ENCODE measurements at regions not wholly inside any gene's neighbourhood (a gene's known extent, or its start where the extent isn't known, plus 50 kb on each side); places are given as distances from the start of the nearest gene placed in this dataset.

GRCh38 chr11:112785149-112785548 lies 176.1 kb upstream of the NCAM1 start:
- DNase-seq (ENCODE audit: extremely low spot score): no peak
- ChIA-PET CTCF (interaction anchor here (0.5 to 1.4 kb wide), 2 partner anchors 144 to 197 kb away, joined by 4 read pairs; no protein-coding TSS in a partner anchor), POLR2A (no interaction called here)
- TF ChIP-seq CTBP1 (IDR thresholded peaks at IDR 0.05; ENCODE audit: borderline replicate concordance) (no peak), SP1 (IDR thresholded peaks at IDR 0.05) (no peak), TARDBP (IDR thresholded peaks at IDR 0.05) (no peak), NFRKB (IDR thresholded peaks at IDR 0.05) (no peak), PKNOX1 (IDR thresholded peaks at IDR 0.05) (no peak), SUZ12 (IDR thresholded peaks at IDR 0.05) (no peak)

GRCh38 chr11:112785719-112786118 lies 175.5 kb upstream of the NCAM1 start:
- no peak for DNase-seq (ENCODE audit: extremely low spot score)
- TF ChIP-seq HDGF (IDR thresholded peaks at IDR 0.05; ENCODE audit: borderline replicate concordance) (no peak), L3MBTL2 (conservative IDR thresholded peaks at IDR 0.05) (no peak), ARNT (IDR thresholded peaks at IDR 0.05) (no peak), ELF4 (IDR thresholded peaks at IDR 0.05) (no peak)
- ChIA-PET POLR2A (no interaction called here), CTCF (interaction anchor here (0.5 to 1.4 kb wide), 3 partner anchors 12 to 198 kb away, joined by 3 to 4 read pairs (median 4); no protein-coding TSS in a partner anchor)

- TF ChIP-seq CTBP1 (IDR thresholded peaks at IDR 0.05; ENCODE audit: borderline replicate concordance) (no peak), TARDBP (IDR thresholded peaks at IDR 0.05) (no peak), SP1 (IDR thresholded peaks at IDR 0.05) (no peak), SUZ12 (IDR thresholded peaks at IDR 0.05) (no peak), LEF1 (IDR thresholded peaks at IDR 0.05; ENCODE audit: borderline replicate concordance) (no peak), HDGF (IDR thresholded peaks at IDR 0.05; ENCODE audit: borderline replicate concordance) (no peak), L3MBTL2 (conservative IDR thresholded peaks at IDR 0.05) (no peak), BHLHE40 (IDR thresholded peaks at IDR 0.05; ENCODE audit: borderline replicate concordance) (no peak), ZNF384 (IDR thresholded peaks at IDR 0.05) (no peak), ARNT (IDR thresholded peaks at IDR 0.05) (no peak), NFRKB (IDR thresholded peaks at IDR 0.05) (no peak), ELF4 (IDR thresholded peaks at IDR 0.05) (no peak), PKNOX1 (IDR thresholded peaks at IDR 0.05) (no peak)
- no peak for DNase-seq (ENCODE audit: extremely low spot score)
- POLR2A ChIA-PET: no interaction called here
- CTCF ChIA-PET: interaction anchor here (0.8 to 1.4 kb wide), 3 partner anchors 9 to 198 kb away, joined by 3 to 8 read pairs (median 4); no protein-coding TSS in a partner anchor
Measured at GRCh38 chr11:112786196-112786595, 175.0 kb upstream of the NCAM1 start.

GRCh38 chr11:112786886-112787530 lies 174.2 kb upstream of the NCAM1 start:
- ChIA-PET POLR2A (no interaction called here), CTCF (interaction anchor here (0.7 to 1.4 kb wide), 3 partner anchors 9 to 420 kb away, joined by 3 to 8 read pairs (median 3); no protein-coding TSS in a partner anchor)
- DNase-seq (ENCODE audit: extremely low spot score): no peak
- TF ChIP-seq BHLHE40 (IDR thresholded peaks at IDR 0.05; ENCODE audit: borderline replicate concordance) (no peak), FOXA1 (IDR thresholded peaks at IDR 0.05) (no peak), FOXK2 (IDR thresholded peaks at IDR 0.05) (no peak), NFRKB (IDR thresholded peaks at IDR 0.05) (no peak), LEF1 (IDR thresholded peaks at IDR 0.05; ENCODE audit: borderline replicate concordance) (no peak), TARDBP (IDR thresholded peaks at IDR 0.05) (no peak), SUZ12 (IDR thresholded peaks at IDR 0.05) (no peak), PKNOX1 (IDR thresholded peaks at IDR 0.05) (no peak), ZNF384 (IDR thresholded peaks at IDR 0.05) (no peak), SP1 (IDR thresholded peaks at IDR 0.05) (no peak), FOXM1 (IDR thresholded peaks at IDR 0.05; ENCODE audit: borderline replicate concordance) (no peak), ELF4 (IDR thresholded peaks at IDR 0.05) (no peak), ARNT (IDR thresholded peaks at IDR 0.05) (no peak), CTBP1 (IDR thresholded peaks at IDR 0.05; ENCODE audit: borderline replicate concordance) (no peak), HDGF (IDR thresholded peaks at IDR 0.05; ENCODE audit: borderline replicate concordance) (no peak), L3MBTL2 (conservative IDR thresholded peaks at IDR 0.05) (no peak)

GRCh38 chr11:112789481-112789880 lies 171.7 kb upstream of the NCAM1 start:
- ChIA-PET CTCF (interaction anchor here (0.5 kb wide), 1 partner anchor 9 kb away, joined by 3 read pairs; no protein-coding TSS in a partner anchor), POLR2A (no interaction called here)
- DNase-seq (ENCODE audit: extremely low spot score): no peak
- TF ChIP-seq HDGF (IDR thresholded peaks at IDR 0.05; ENCODE audit: borderline replicate concordance): no peak
- no peak for TF ChIP-seq CTBP1 (IDR thresholded peaks at IDR 0.05; ENCODE audit: borderline replicate concordance)
- TF ChIP-seq TARDBP (IDR thresholded peaks at IDR 0.05): no peak
- no peak for TF ChIP-seq PKNOX1 (IDR thresholded peaks at IDR 0.05)
- no peak for TF ChIP-seq BHLHE40 (IDR thresholded peaks at IDR 0.05; ENCODE audit: borderline replicate concordance)
- TF ChIP-seq SUZ12 (IDR thresholded peaks at IDR 0.05): no peak
- no peak for TF ChIP-seq SP1 (IDR thresholded peaks at IDR 0.05)
- no peak for TF ChIP-seq ELF4 (IDR thresholded peaks at IDR 0.05)
- no peak for TF ChIP-seq FOXK2 (IDR thresholded peaks at IDR 0.05)
- no peak for TF ChIP-seq NFRKB (IDR thresholded peaks at IDR 0.05)
- TF ChIP-seq FOXM1 (IDR thresholded peaks at IDR 0.05; ENCODE audit: borderline replicate concordance): no peak
- no peak for TF ChIP-seq FOXA1 (IDR thresholded peaks at IDR 0.05)
